Stimulated activated CD4-positive, alpha-beta T cell treated with anti-CD3 and anti-CD28 coated beads, Interleukin-4, amount 100 ng/mL, for 4 hours (primary cell): ENCODE measurements at regions not wholly inside any gene's neighbourhood (a gene's known extent, or its start where the extent isn't known, plus 50 kb on each side); places are given as distances from the start of the nearest gene placed in this dataset.
"Not testable (repeated sequence)": the region's sequence is repeated elsewhere in the genome, so short reads cannot be mapped to it uniquely, and the experiment has no call there.

Experiments
- DNase-seq, 2 experiments: peaks; one replicate each; pipeline ENCODE4 v3.0.0-alpha.2; 2020

GRCh38 chr7:63748571-63749302 is 249.9 kb upstream of the ZNF722 start:
- DNase-seq, result not testable (repeated sequence)

- DNase-seq, result not testable (repeated sequence)
Measured at GRCh38 chr7:63752446-63752845, 246.2 kb upstream of the ZNF722 start.

DNA sequence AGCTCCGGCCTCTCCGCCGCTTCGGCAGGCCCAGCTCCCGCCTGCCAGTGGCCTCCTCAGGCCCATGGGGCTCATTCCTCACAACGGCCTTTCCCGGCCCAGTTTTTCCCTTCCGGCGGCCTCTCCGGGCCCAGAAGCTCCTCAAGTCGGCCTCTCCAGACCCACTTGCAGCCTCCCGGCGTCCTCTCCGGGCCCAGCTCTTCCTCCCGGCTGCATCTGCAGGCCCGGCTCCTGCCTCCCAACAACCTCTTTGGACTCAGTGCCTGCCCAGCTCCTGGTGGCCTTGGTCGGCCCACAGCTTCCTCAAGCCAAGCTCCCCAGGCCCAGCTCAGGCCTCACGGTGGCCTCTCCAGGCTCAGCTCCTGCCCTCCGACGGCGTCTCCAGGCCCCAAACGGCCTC is 245.5 kb upstream of the ZNF722 start:
- DNase-seq, result not testable (repeated sequence)

- not testable (repeated sequence) for DNase-seq
Measured at GRCh38 chr7:63760202-63760601, 238.4 kb upstream of the ZNF722 start.

GRCh38 chr7:63765541-63765940 is 233.1 kb upstream of the ZNF722 start:
- DNase-seq, result not testable (repeated sequence)

- DNase-seq, result not testable (repeated sequence)
Measured at GRCh38 chr7:63766197-63766596, 232.5 kb upstream of the ZNF722 start.

DNA sequence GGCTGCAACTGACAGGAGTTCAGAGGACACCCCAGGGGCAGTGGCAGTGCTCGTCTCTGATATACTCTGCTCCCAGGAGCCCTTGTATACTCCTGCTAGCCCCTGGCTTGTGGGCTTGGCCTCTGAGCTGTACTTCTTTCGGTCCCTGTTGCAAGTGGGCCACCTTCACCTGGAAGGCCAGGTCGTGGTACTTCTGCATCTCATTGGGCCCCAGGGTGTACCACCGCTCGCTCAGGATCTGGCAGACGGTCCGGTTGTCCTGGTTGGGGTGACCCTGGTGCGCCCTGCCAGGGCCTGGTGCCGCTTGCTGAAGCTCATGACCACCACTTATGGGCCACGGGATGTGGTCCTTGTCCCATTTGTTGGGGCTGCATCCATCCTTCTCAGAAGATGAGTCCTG is 228.5 kb upstream of the ZNF722 start:
- not testable (repeated sequence) for DNase-seq

GRCh38 chr7:63771389-63772085 is 227.1 kb upstream of the ZNF722 start:
- not testable (repeated sequence) for DNase-seq

DNA sequence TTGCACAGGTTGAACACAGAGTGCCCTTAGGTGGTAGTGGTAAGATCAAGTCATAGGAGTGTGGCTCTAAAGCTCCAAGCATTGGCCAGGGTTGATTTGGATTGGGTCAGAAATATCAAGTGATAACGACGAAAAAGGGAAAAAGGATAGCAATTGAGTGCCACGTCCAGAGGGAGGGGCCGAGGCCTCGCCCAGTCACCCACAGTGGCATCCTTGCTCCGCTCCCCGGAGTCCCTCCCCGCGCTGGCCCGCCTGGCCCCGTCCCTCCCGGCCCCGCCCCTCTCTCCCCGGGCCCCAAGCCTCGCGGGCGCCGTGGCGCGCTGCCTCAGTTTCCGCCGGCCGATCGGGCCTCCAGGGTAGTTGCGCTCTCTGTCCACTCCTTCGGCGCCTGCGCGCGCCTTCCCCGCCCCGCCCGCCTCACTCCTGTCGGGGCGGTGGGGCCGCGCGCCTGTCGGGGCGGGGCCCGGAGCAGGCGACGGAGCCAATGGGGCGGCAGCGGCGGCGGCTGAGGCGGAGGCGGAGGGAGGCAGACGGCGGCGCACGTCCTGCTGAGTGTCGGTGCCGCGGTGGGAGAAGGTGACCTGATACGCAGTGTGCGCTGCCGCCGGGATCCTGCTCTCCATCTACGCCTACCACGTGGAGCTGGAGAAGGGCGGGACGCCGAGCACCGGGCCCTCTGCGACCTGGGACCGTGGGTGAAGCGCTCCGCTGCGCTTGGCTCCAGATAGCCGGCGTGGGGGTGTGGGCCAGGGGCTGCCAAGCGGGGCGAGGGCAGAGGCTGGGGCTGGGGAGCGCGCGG is 209.1 kb upstream of the ZNF722 start:
- DNase-seq, result peak; percentile 2 to 14

GRCh38 chr7:63790177-63790763 is 208.4 kb upstream of the ZNF722 start:
- DNase-seq, result not testable (repeated sequence)
